Fibroblast of lung (primary cell): ENCODE measurements at regions not wholly inside any gene's neighbourhood (a gene's known extent, or its start where the extent isn't known, plus 50 kb on each side); places are given as distances from the start of the nearest gene placed in this dataset.

Experiments used
- CTCF ChIP-seq, 2 donors: IDR thresholded peaks in 1 of 2; conservative IDR thresholded peaks in 1 of 2; 1 replicate in 1 of 2; 2 replicates in 1 of 2; pipeline ENCODE4 v1.5.1; 2011 to 2012; ENCODE audit warnings: low read length in 2 of 2, control low read depth in 1 of 2, inconsistent platforms in 1 of 2, low read depth in 1 of 2, mild to moderate bottlenecking in 1 of 2
- EZH2 ChIP-seq: IDR thresholded peaks from 2 replicates; pipeline ENCODE4 v1.5.1; 2012; ENCODE audit warnings: low read length, control low read depth, mild to moderate bottlenecking; ENCODE audit errors: missing control alignments

DNA sequence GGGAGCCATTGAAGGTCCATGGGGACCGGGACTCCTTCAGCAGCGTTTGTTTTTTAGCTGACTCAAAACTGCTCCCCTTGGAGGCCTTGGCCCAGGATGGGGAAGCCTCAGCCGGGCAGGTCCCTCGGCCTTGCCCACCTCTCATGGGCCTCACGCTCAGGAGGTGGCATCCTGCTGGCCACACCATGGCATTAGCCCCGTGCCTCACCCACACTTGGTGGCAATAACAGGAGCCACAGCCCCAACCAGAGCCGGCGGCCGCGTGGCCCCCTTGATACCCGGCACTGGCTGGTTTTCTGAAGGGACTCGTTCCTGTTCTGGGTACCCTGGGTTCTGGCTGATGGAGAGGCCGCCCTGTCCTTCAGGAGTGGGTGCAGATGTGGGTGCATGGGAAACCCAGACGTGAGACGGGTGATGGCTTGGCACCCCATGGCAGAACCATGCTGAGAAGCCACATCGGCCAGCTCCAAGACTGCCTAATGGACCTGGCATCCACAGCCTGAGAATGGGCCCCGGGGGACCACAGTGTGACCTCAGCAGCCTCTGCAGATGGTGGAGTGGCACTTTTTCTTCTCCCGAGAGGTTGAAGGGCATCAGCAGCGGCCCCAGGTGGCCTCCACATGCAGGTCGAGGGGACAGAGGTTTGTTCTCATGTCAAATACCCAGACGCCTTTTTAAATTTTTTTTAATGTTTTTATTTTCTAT, 49.8 kb upstream of the PPARA start:
- TF ChIP-seq CTCF (conservative IDR thresholded peaks at IDR 0.05 in 1 of 2, IDR thresholded peaks at IDR 0.05 in 1 of 2; ENCODE audit: low read depth in 1 of 2, low read length in 2 of 2) = no peak
- no peak for TF ChIP-seq EZH2
